ENCODE measurements at regions not wholly inside any gene's neighbourhood (a gene's known extent, or its start where the extent isn't known, plus 50 kb on each side); places are given as distances from the start of the nearest gene placed in this dataset.
"Not testable (repeated sequence)": the region's sequence is repeated elsewhere in the genome, so short reads cannot be mapped to it uniquely, and the experiment has no call there.

GRCh38 chr18:29882620-29883019 is 1159.9 kb downstream of the DSC3 start:
- DNase-seq (ENCODE audit: low read depth), result no peak

- DNase-seq (ENCODE audit: low read depth), result no peak
Measured at GRCh38 chr18:29879763-29880162, 1162.8 kb downstream of the DSC3 start.

- DNase-seq (ENCODE audit: low read depth), result peak; percentile 44
Measured at GRCh38 chr18:29874519-29875098, 1167.9 kb downstream of the DSC3 start.

- no peak for DNase-seq (ENCODE audit: low read depth)
Measured at GRCh38 chr18:29873211-29873610, 1169.3 kb downstream of the DSC3 start.

- DNase-seq (ENCODE audit: low read depth), result no peak
Measured at GRCh38 chr18:29871246-29871645, 1171.3 kb downstream of the DSC3 start.

GRCh38 chr18:29862824-29863223 is 1179.7 kb downstream of the DSC3 start:
- DNase-seq (ENCODE audit: low read depth), result no peak

- DNase-seq (ENCODE audit: low read depth), result no peak
Measured at GRCh38 chr18:29855637-29856036, 1186.9 kb downstream of the DSC3 start.

- DNase-seq (ENCODE audit: low read depth), result no peak
Measured at GRCh38 chr18:29853126-29853525, 1189.4 kb downstream of the DSC3 start.

GRCh38 chr18:29849144-29849543 is 1193.4 kb downstream of the DSC3 start:
- DNase-seq (ENCODE audit: low read depth), result peak; percentile 54

- DNase-seq (ENCODE audit: low read depth), result no peak
Measured at GRCh38 chr18:29841631-29842030, 1200.9 kb downstream of the DSC3 start.

GRCh38 chr18:29840089-29840488 is 1202.5 kb downstream of the DSC3 start:
- DNase-seq (ENCODE audit: low read depth), result peak; percentile 74

- DNase-seq (ENCODE audit: low read depth), result not testable (repeated sequence)
Measured at GRCh38 chr18:29838961-29839360, 1203.6 kb downstream of the DSC3 start.

GRCh38 chr18:29838556-29838955 is 1204.0 kb downstream of the DSC3 start:
- no peak for DNase-seq (ENCODE audit: low read depth)

GRCh38 chr18:29823671-29824070 is 1218.9 kb downstream of the DSC3 start:
- peak; percentile 17 for DNase-seq (ENCODE audit: low read depth)

GRCh38 chr18:29821544-29821943 is 1221.0 kb downstream of the DSC3 start:
- DNase-seq (ENCODE audit: low read depth), result no peak

GRCh38 chr18:29811519-29811918 is 1231.0 kb downstream of the DSC3 start:
- DNase-seq (ENCODE audit: low read depth), result no peak

GRCh38 chr18:29780816-29781215 is 1261.7 kb downstream of the DSC3 start:
- no peak for DNase-seq (ENCODE audit: low read depth)

GRCh38 chr18:29779096-29779495 is 1263.4 kb downstream of the DSC3 start:
- no peak for DNase-seq (ENCODE audit: low read depth)

- DNase-seq (ENCODE audit: low read depth), result peak; percentile 22
Measured at GRCh38 chr18:29753379-29753778, 1289.2 kb downstream of the DSC3 start.

- no peak for DNase-seq (ENCODE audit: low read depth)
Measured at GRCh38 chr18:29749704-29750103, 1292.8 kb downstream of the DSC3 start.

GRCh38 chr18:29741461-29741860 is 1301.1 kb downstream of the DSC3 start:
- no peak for DNase-seq (ENCODE audit: low read depth)

- DNase-seq (ENCODE audit: low read depth), result no peak
Measured at GRCh38 chr18:29737620-29738019, 1304.9 kb downstream of the DSC3 start.

- no peak for DNase-seq (ENCODE audit: low read depth)
Measured at GRCh38 chr18:29737190-29737589, 1305.4 kb downstream of the DSC3 start.

GRCh38 chr18:29730073-29730472 is 1312.5 kb downstream of the DSC3 start:
- DNase-seq (ENCODE audit: low read depth), result no peak
